Calu3 (cell line): ENCODE measurements at regions not wholly inside any gene's neighbourhood (a gene's known extent, or its start where the extent isn't known, plus 50 kb on each side); places are given as distances from the start of the nearest gene placed in this dataset.

Source experiments
- BruUV-seq: library from RNA; stranded (reverse); fragments of 400-500 nt; replicated peaks from 2 replicates; lab custom pipeline; 2021; lab: Mats Ljungman, UMichigan
- CTCF ChIA-PET: fragments of 300-600 bp; sonication (Branson Sonifier 250); formaldehyde crosslinking; loops from one replicate; lab custom pipeline; 2022; ENCODE audit warnings: antibody characterized with exemption; lab: Charles Lee
- DNase-seq: peaks from one replicate; pipeline ENCODE4 v3.0.0; 2022
- H3K27ac Mint-ChIP-seq: one replicate; pipeline ENCODE4 v1.8.0; 2022; ENCODE audit warnings: mixed read lengths; ENCODE audit not compliant: unreplicated experiment
- H3K27me3 Mint-ChIP-seq: one replicate; pipeline ENCODE4 v1.8.0; 2022; ENCODE audit warnings: mixed read lengths; ENCODE audit not compliant: unreplicated experiment
- H3K36me3 Mint-ChIP-seq: one replicate; pipeline ENCODE4 v1.8.0; 2022; ENCODE audit warnings: mild to moderate bottlenecking, moderate library complexity, mixed read lengths; ENCODE audit not compliant: insufficient read depth, unreplicated experiment
- H3K4me1 Mint-ChIP-seq: one replicate; pipeline ENCODE4 v1.8.0; 2022; ENCODE audit warnings: mild to moderate bottlenecking, low read depth, mixed read lengths; ENCODE audit not compliant: unreplicated experiment
- H3K4me3 Mint-ChIP-seq: one replicate; pipeline ENCODE4 v1.8.0; 2022; ENCODE audit warnings: mild to moderate bottlenecking, low read depth, moderate library complexity, mixed read lengths; ENCODE audit not compliant: unreplicated experiment
- H3K9me3 Mint-ChIP-seq: one replicate; pipeline ENCODE4 v1.8.0; 2022; ENCODE audit warnings: low read depth, mixed read lengths; ENCODE audit not compliant: unreplicated experiment
- CTCF ChIP-seq: fragments of 200-600 bp; IDR thresholded peaks from one replicate; pipeline ENCODE4 v1.8.0; 2022; ENCODE audit warnings: antibody characterized with exemption; ENCODE audit not compliant: unreplicated experiment
- intact Hi-C: fragments of 100-400 bp; cut with micrococcal nuclease; formaldehyde crosslinking; loops from one replicate; pipeline ENCODE4 v1.10.0; 2022; ENCODE audit not compliant: unreplicated experiment

- intact Hi-C loops = no loop called here
- no peaks in the 10 kb centered on the region for H3K4me1 Mint-ChIP-seq
- peak; percentile 74 for DNase-seq
- peak overlapping the region; percentile 52 for H3K27ac Mint-ChIP-seq
- peaks cover 2% of the 10 kb centered on the region for H3K9me3 Mint-ChIP-seq
- no peak overlapping the region for H3K4me3 Mint-ChIP-seq
- CTCF ChIA-PET = interaction anchor here (0.7 to 1.0 kb wide), 3 partner anchors 10 to 177 kb away, joined by 3 read pairs; no protein-coding TSS in a partner anchor
- no peaks in the 10 kb centered on the region for H3K36me3 Mint-ChIP-seq
- no peaks in the 10 kb centered on the region for H3K27me3 Mint-ChIP-seq
- BruUV-seq = no TSS peak
- no peak for TF ChIP-seq CTCF
Observed at GRCh38 chr2:172288603-172289002, 138.8 kb upstream of the ITGA6 start.

GRCh38 chr2:172293952-172294351 is 133.4 kb upstream of the ITGA6 start:
- TF ChIP-seq CTCF = no peak
- intact Hi-C loops = loop anchor here (10.0 kb wide), 1 partner anchor 171 kb away; no protein-coding TSS in a partner anchor
- Mint-ChIP-seq H3K36me3 (no peaks in the 10 kb centered on the region), H3K9me3 (peaks cover 2% of the 10 kb centered on the region), H3K27me3 (peaks cover 17% of the 10 kb centered on the region), H3K4me3 (no peak overlapping the region), H3K4me1 (peaks cover 9% of the 10 kb centered on the region), H3K27ac (no peak overlapping the region)
- CTCF ChIA-PET = interaction anchor here (1.7 kb wide), 1 partner anchor 10 kb away, joined by 5 read pairs; no protein-coding TSS in a partner anchor
- BruUV-seq = no TSS peak
- DNase-seq = peak; percentile 70

- no peak for TF ChIP-seq CTCF
- H3K4me1 Mint-ChIP-seq = peaks cover 15% of the 10 kb centered on the region
- no peaks in the 10 kb centered on the region for H3K36me3 Mint-ChIP-seq
- H3K27ac Mint-ChIP-seq = no peak overlapping the region
- no peak overlapping the region for H3K4me3 Mint-ChIP-seq
- intact Hi-C loops = loop anchor here (10.0 kb wide), 1 partner anchor 170 kb away; no protein-coding TSS in a partner anchor
- peaks cover 28% of the 10 kb centered on the region for H3K27me3 Mint-ChIP-seq
- H3K9me3 Mint-ChIP-seq = peaks cover 2% of the 10 kb centered on the region
- no TSS peak for BruUV-seq
- DNase-seq = no peak
- CTCF ChIA-PET = interaction anchor here (1.7 kb wide), 1 partner anchor 11 kb away, joined by 5 read pairs; no protein-coding TSS in a partner anchor
Observed at GRCh38 chr2:172294983-172295382, 132.4 kb upstream of the ITGA6 start.

- peaks cover 29% of the 10 kb centered on the region for H3K27me3 Mint-ChIP-seq
- BruUV-seq = no TSS peak
- H3K4me3 Mint-ChIP-seq = no peak overlapping the region
- CTCF ChIA-PET = interaction anchor here (1.7 kb wide), 1 partner anchor 11 kb away, joined by 5 read pairs; no protein-coding TSS in a partner anchor
- no peak overlapping the region for H3K27ac Mint-ChIP-seq
- no peaks in the 10 kb centered on the region for H3K36me3 Mint-ChIP-seq
- H3K9me3 Mint-ChIP-seq = peaks cover 2% of the 10 kb centered on the region
- intact Hi-C loops = loop anchor here (10.0 kb wide), 1 partner anchor 169 kb away; no protein-coding TSS in a partner anchor
- TF ChIP-seq CTCF = no peak
- no peak for DNase-seq
- H3K4me1 Mint-ChIP-seq = peaks cover 19% of the 10 kb centered on the region
Observed at GRCh38 chr2:172295677-172296076, 131.7 kb upstream of the ITGA6 start.
